Fibroblast of mammary gland (primary cell): ENCODE measurements at regions not wholly inside any gene's neighbourhood (a gene's known extent, or its start where the extent isn't known, plus 50 kb on each side); places are given as distances from the start of the nearest gene placed in this dataset.

Experiments
- DNase-seq: peaks from one replicate; pipeline ENCODE4 v3.0.0-alpha.2; 2010; ENCODE audit warnings: low read depth
- H3K4me3 ChIP-seq: 2 replicates; pipeline ENCODE4 v1.5.1; 2011; ENCODE audit warnings: low read depth, mild to moderate bottlenecking, low read length, moderate library complexity; ENCODE audit not compliant: control insufficient read depth
- TF ChIP-seq, protein P1 (sequence below): conservative IDR thresholded peaks from 2 replicates; pipeline ENCODE4 v1.5.1; 2011; ENCODE audit warnings: low read depth, low read length, inconsistent platforms; ENCODE audit not compliant: control insufficient read depth, insufficient read depth

GRCh38 chr18:34544930-34545329, 165.2 kb upstream of the DTNA start:
- TF ChIP-seq, protein P1, sequence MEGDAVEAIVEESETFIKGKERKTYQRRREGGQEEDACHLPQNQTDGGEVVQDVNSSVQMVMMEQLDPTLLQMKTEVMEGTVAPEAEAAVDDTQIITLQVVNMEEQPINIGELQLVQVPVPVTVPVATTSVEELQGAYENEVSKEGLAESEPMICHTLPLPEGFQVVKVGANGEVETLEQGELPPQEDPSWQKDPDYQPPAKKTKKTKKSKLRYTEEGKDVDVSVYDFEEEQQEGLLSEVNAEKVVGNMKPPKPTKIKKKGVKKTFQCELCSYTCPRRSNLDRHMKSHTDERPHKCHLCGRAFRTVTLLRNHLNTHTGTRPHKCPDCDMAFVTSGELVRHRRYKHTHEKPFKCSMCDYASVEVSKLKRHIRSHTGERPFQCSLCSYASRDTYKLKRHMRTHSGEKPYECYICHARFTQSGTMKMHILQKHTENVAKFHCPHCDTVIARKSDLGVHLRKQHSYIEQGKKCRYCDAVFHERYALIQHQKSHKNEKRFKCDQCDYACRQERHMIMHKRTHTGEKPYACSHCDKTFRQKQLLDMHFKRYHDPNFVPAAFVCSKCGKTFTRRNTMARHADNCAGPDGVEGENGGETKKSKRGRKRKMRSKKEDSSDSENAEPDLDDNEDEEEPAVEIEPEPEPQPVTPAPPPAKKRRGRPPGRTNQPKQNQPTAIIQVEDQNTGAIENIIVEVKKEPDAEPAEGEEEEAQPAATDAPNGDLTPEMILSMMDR, result no peak
- H3K4me3 ChIP-seq, result no peak overlapping the region
- DNase-seq, result no peak

DNA sequence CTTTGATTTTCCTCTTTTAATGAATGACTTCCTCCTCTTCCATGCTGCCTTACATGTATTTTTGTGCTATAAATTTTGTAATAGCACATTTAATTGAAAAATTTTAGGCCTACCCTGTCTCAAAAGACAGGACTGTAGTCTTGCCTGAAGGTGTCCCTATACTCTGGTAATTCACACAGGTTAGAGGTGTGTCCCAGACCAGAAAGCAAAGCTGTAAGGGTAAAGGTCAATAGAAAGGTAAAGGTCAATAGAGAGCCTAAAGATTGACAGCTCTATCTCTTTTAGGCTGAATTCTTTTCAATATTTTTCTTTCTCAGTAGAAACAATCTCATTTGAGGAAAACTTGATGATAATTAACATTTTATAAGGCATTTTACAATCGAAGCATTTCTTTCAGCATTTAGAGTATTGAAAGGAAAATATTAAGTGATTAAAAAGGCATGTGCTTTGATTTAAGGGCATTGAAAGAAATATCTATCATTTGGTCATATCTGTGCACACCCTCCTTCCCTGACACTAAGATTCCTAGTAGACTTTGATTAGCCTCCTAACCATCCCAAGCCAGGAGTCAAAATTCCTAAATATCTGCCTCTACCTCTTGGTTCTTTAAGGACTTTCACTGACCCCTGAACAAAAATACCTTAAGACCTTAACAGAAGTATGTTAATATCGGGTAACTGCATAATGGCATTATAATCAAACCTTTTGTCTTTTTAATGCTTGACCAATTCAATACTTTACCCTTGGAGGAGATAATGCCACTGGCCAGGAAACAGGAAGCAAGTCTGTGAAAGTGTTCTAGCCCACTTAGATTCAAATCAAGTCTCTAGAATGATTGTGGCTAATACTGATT, 161.8 kb upstream of the DTNA start:
- no peak for DNase-seq
- TF ChIP-seq, protein P1, result no peak
- no peak overlapping the region for H3K4me3 ChIP-seq

DNA sequence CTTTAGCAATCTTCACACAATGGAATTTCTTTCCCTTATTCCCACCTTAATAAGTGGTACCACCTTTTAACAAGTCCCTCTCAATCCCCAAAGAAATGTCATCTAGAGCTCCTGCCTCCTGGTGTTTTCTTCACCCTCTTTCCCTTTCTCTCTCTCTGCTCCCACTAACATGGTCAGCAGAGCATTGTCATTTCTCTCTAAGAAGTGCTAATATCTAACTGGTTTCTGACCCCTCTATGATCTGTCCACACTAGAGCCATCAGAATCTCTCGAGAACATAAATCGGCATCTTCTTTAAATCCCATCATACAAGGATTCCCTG, 161.2 kb upstream of the DTNA start:
- no peak overlapping the region for H3K4me3 ChIP-seq
- no peak for DNase-seq
- TF ChIP-seq, protein P1, result no peak

GRCh38 chr18:34549367-34549766, 160.7 kb upstream of the DTNA start:
- H3K4me3 ChIP-seq, result no peak overlapping the region
- TF ChIP-seq, protein P1, result no peak
- DNase-seq, result no peak

DNA sequence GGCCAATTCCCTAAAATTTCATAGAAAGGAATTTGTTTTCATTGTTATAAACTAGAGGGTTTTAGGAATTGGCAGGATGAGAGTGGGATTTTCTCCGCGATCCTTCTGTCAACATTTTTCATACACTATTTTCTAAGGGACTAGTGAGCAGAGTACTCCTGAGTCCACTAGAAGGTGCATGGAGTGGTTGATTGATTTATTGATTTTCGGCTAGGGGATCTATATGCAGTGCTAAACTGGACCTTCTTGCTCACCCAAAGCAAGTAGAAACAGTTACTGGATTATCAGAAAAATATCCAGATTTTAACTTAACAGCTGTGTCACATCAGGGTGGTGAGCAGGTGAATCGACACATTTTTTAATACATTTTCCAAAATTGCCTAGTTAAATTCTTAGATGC, 159.9 kb upstream of the DTNA start:
- TF ChIP-seq, protein P1, result no peak
- no peak overlapping the region for H3K4me3 ChIP-seq
- no peak for DNase-seq

DNA sequence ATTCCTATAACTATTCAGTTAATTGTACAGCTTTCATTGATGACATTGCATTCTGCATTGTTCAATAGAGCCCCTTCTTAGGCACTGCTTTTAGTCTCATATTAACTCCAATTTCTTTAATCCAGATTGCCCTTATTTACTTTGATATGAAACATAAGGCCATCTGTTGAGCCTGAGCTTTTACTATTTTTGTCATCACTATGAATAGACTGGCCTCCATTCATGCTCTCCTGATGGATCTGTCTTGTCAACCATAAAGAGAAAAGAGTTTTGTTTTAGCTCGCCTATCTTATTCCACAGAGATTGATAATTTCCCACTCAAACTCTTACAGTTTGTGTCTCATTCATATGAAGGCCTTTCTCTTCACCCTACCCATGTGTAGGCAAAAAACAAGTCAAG, 159.2 kb upstream of the DTNA start:
- TF ChIP-seq, protein P1, result no peak
- no peak for DNase-seq
- H3K4me3 ChIP-seq, result no peak overlapping the region
